PC-9 (cell line): ENCODE measurements at regions not wholly inside any gene's neighbourhood (a gene's known extent, or its start where the extent isn't known, plus 50 kb on each side); places are given as distances from the start of the nearest gene placed in this dataset.

Experiments used
- EZH2 ChIP-seq: fragments of 200-600 bp; sonication (generic); IDR thresholded peaks from 2 replicates; pipeline ENCODE4 v1.8.0; 2017; ENCODE audit warnings: antibody characterized with exemption, low read depth
- TF ChIP-seq, protein P1 (sequence below): fragments of 200-600 bp; sonication (generic); conservative IDR thresholded peaks from 2 replicates; pipeline ENCODE4 v1.6.1; 2017; ENCODE audit warnings: mixed run types, antibody characterized with exemption, mild to moderate bottlenecking, moderate library complexity

GRCh38 chr3:96072226-96072625, 742.2 kb upstream of the EPHA6 start:
- TF ChIP-seq, protein P1, sequence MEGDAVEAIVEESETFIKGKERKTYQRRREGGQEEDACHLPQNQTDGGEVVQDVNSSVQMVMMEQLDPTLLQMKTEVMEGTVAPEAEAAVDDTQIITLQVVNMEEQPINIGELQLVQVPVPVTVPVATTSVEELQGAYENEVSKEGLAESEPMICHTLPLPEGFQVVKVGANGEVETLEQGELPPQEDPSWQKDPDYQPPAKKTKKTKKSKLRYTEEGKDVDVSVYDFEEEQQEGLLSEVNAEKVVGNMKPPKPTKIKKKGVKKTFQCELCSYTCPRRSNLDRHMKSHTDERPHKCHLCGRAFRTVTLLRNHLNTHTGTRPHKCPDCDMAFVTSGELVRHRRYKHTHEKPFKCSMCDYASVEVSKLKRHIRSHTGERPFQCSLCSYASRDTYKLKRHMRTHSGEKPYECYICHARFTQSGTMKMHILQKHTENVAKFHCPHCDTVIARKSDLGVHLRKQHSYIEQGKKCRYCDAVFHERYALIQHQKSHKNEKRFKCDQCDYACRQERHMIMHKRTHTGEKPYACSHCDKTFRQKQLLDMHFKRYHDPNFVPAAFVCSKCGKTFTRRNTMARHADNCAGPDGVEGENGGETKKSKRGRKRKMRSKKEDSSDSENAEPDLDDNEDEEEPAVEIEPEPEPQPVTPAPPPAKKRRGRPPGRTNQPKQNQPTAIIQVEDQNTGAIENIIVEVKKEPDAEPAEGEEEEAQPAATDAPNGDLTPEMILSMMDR = no peak
- no peak for TF ChIP-seq EZH2
